Glutamatergic neuron (in vitro differentiated cells): ENCODE measurements at regions not wholly inside any gene's neighbourhood (a gene's known extent, or its start where the extent isn't known, plus 50 kb on each side); places are given as distances from the start of the nearest gene placed in this dataset.

Experiments
- DNase-seq: peaks from one replicate; pipeline ENCODE4 v3.0.0; 2022
- H3K27ac Mint-ChIP-seq: one replicate; pipeline ENCODE4 v1.8.0; 2020; ENCODE audit warnings: mild to moderate bottlenecking, mixed read lengths, inconsistent platforms; ENCODE audit not compliant: unreplicated experiment
- H3K27me3 Mint-ChIP-seq: one replicate; pipeline ENCODE4 v1.8.0; 2020; ENCODE audit warnings: mild to moderate bottlenecking, moderate library complexity, mixed read lengths, inconsistent platforms; ENCODE audit not compliant: unreplicated experiment
- H3K36me3 Mint-ChIP-seq: one replicate; pipeline ENCODE4 v1.8.0; 2020; ENCODE audit warnings: mild to moderate bottlenecking, mixed read lengths, inconsistent platforms; ENCODE audit not compliant: unreplicated experiment
- H3K4me1 Mint-ChIP-seq: one replicate; pipeline ENCODE4 v1.8.0; 2020; ENCODE audit warnings: mild to moderate bottlenecking, low read depth, mixed read lengths, inconsistent platforms; ENCODE audit not compliant: unreplicated experiment
- H3K4me3 Mint-ChIP-seq: one replicate; pipeline ENCODE4 v1.8.0; 2020; ENCODE audit warnings: mild to moderate bottlenecking, mixed read lengths, inconsistent platforms; ENCODE audit not compliant: unreplicated experiment
- H3K9me3 Mint-ChIP-seq: one replicate; pipeline ENCODE4 v1.8.0; 2020; ENCODE audit warnings: mild to moderate bottlenecking, moderate library complexity, mixed read lengths, inconsistent platforms; ENCODE audit not compliant: unreplicated experiment
- TF ChIP-seq, protein P1 (sequence below): fragments of 200-600 bp; sonication (generic); IDR thresholded peaks from one replicate; pipeline ENCODE4 v1.5.0; 2021; ENCODE audit not compliant: partially characterized antibody, unreplicated experiment

- Mint-ChIP-seq H3K9me3 (no peaks in the 10 kb centered on the region), H3K4me1 (no peaks in the 10 kb centered on the region), H3K27me3 (no peaks in the 10 kb centered on the region), H3K36me3 (peaks cover 7% of the 10 kb centered on the region), H3K27ac (no peak overlapping the region), H3K4me3 (no peak overlapping the region)
- DNase-seq: no peak
- TF ChIP-seq, protein P1, sequence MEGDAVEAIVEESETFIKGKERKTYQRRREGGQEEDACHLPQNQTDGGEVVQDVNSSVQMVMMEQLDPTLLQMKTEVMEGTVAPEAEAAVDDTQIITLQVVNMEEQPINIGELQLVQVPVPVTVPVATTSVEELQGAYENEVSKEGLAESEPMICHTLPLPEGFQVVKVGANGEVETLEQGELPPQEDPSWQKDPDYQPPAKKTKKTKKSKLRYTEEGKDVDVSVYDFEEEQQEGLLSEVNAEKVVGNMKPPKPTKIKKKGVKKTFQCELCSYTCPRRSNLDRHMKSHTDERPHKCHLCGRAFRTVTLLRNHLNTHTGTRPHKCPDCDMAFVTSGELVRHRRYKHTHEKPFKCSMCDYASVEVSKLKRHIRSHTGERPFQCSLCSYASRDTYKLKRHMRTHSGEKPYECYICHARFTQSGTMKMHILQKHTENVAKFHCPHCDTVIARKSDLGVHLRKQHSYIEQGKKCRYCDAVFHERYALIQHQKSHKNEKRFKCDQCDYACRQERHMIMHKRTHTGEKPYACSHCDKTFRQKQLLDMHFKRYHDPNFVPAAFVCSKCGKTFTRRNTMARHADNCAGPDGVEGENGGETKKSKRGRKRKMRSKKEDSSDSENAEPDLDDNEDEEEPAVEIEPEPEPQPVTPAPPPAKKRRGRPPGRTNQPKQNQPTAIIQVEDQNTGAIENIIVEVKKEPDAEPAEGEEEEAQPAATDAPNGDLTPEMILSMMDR: no peak
Measured at GRCh38 chr4:31204874-31205273, 484.7 kb downstream of the PCDH7 start.

DNA sequence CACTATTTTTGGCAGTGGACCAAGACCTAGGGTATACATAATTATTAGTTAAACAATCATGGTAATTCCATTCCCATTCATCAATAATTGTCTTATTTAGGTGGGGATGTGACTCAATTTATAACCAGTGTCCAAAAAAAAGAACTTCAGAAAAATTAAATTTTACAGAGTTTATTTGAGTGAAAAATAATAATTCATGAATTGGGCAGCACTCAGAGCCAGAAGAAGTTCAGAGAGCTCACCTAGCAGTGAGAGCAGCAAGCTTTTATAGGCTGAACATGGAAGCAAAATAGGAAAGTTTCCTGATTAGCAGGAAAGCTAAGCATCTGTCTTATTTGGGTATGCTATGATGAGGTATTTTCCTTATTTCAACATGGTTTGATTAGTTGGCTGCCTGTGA is 500.8 kb downstream of the PCDH7 start:
- TF ChIP-seq, protein P1: no peak
- DNase-seq: no peak
- H3K27me3 Mint-ChIP-seq: no peaks in the 10 kb centered on the region
- no peak overlapping the region for H3K27ac Mint-ChIP-seq
- no peak overlapping the region for H3K4me3 Mint-ChIP-seq
- H3K36me3 Mint-ChIP-seq: no peaks in the 10 kb centered on the region
- H3K4me1 Mint-ChIP-seq: peaks cover 2% of the 10 kb centered on the region
- H3K9me3 Mint-ChIP-seq: no peaks in the 10 kb centered on the region

DNA sequence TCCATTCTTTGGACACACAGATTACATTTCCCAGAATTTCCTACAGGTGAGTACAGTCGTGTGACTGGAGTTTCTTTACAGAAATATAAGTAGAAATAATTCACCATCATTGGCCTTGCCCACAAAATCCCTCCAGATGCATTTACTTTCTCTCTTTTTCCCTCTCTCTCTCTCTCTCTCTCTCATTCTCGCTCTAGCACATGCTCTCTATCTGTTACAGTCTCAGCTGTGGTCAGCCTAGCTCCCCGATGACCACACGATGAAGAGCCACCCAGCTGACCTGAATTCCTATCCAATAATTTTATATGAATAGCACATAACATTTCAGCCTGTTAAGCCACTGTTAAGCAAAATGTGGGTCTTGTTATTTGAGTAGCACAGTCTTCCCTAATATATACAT is 507.9 kb downstream of the PCDH7 start:
- Mint-ChIP-seq H3K27me3 (no peaks in the 10 kb centered on the region), H3K27ac (peak overlapping the region; percentile 81), H3K36me3 (no peaks in the 10 kb centered on the region), H3K4me1 (peaks cover 21% of the 10 kb centered on the region), H3K4me3 (no peak overlapping the region), H3K9me3 (peaks cover 2% of the 10 kb centered on the region)
- TF ChIP-seq, protein P1: no peak
- DNase-seq: no peak

DNA sequence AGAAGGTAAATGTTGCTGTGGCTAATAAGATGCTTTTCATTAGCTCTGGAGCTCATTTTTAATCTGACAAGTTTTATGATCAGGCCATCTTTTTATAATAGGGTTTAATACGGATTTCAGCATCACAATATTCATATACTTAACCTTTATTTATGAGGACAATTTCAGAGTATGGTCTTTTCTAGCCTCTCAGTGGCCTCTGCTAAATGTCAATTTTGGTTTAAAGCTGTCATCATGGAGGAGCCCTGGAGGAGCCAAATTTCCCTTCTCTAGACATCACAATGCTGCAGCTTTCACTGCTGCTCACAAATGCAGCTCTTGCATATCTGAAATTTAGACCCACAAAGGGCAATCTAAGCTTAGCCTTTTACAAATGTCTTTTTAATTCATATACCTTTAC is 510.4 kb downstream of the PCDH7 start:
- Mint-ChIP-seq H3K4me3 (no peak overlapping the region), H3K27me3 (no peaks in the 10 kb centered on the region), H3K4me1 (peaks cover 28% of the 10 kb centered on the region), H3K9me3 (peaks cover 2% of the 10 kb centered on the region), H3K36me3 (no peaks in the 10 kb centered on the region), H3K27ac (no peak overlapping the region)
- DNase-seq: no peak
- TF ChIP-seq, protein P1: no peak

DNA sequence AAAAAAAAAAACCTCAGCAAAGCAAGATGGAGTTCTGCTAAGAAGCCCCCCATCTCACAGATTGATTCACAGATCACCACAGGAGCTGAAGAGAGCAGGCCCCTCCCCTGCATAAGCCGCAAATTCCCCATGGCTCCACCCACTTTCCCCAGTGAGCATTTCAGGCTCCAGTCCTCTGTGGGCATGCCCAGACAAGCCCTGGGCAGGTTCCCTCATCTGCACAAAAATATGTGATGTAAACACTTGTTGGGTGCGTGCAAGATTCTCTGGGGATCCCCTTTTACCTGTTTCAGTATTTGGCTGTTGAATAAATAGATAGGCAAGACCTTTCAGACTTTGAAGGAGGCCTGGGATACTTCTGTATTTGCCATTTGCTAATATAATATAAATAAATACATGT is 514.3 kb downstream of the PCDH7 start:
- H3K4me3 Mint-ChIP-seq: no peak overlapping the region
- peaks cover 5% of the 10 kb centered on the region for H3K9me3 Mint-ChIP-seq
- no peak overlapping the region for H3K27ac Mint-ChIP-seq
- no peaks in the 10 kb centered on the region for H3K27me3 Mint-ChIP-seq
- H3K4me1 Mint-ChIP-seq: peaks cover 21% of the 10 kb centered on the region
- DNase-seq: peak; percentile 17
- H3K36me3 Mint-ChIP-seq: no peaks in the 10 kb centered on the region
- TF ChIP-seq, protein P1: no peak
